PC-3 (cell line): ENCODE measurements at regions not wholly inside any gene's neighbourhood (a gene's known extent, or its start where the extent isn't known, plus 50 kb on each side); places are given as distances from the start of the nearest gene placed in this dataset.

Source experiments
- ATAC-seq: fragments of 200-7000 bp; cut with Tn5 transposase; 2 replicates; pipeline ENCODE4 v1.9.1; 2020; ENCODE audit warnings: mild to moderate bottlenecking, moderate library complexity
- BruUV-seq: library from RNA; stranded (reverse); fragments of 400-500 nt; replicated peaks from 2 replicates; lab custom pipeline; 2021; lab: Mats Ljungman, UMichigan
- CTCF ChIA-PET: fragments of 300-600 bp; sonication (Branson Sonifier 250); formaldehyde crosslinking; loops from one replicate; lab custom pipeline; 2022; ENCODE audit warnings: antibody characterized with exemption; lab: Charles Lee
- POLR2A ChIA-PET: fragments of 300-600 bp; sonication (Branson Sonifier 250); formaldehyde crosslinking; loops from one replicate; lab custom pipeline; 2022; ENCODE audit warnings: antibody characterized with exemption; ENCODE audit not compliant: unreplicated experiment; lab: Charles Lee
- DNase-seq: peaks from one replicate; pipeline ENCODE4 v3.0.0-alpha.2; 2015
- H2AFZ ChIP-seq: fragments of 300-600 bp; sonication (generic); 2 replicates; pipeline ENCODE4 v1.6.0; 2016; ENCODE audit warnings: antibody characterized with exemption, low read length
- H3F3A ChIP-seq: fragments of 300-600 bp; sonication (generic); one replicate; pipeline ENCODE4 v1.6.0; 2017; ENCODE audit warnings: antibody characterized with exemption, low read length, control low read depth, mild to moderate bottlenecking; ENCODE audit not compliant: unreplicated experiment
- H3K27ac ChIP-seq: fragments of 300-600 bp; sonication (generic); 2 replicates; pipeline ENCODE4 v1.5.1; 2016; ENCODE audit warnings: mild to moderate bottlenecking, low read length
- H3K27me3 ChIP-seq: fragments of 300-600 bp; sonication (generic); 2 replicates; pipeline ENCODE4 v1.6.1; 2016; ENCODE audit warnings: low read length, mixed read lengths
- H3K36me3 ChIP-seq: fragments of 300-600 bp; sonication (generic); 2 replicates; pipeline ENCODE4 v1.6.1; 2016; ENCODE audit warnings: low read depth, mixed run types, low read length, mixed read lengths
- H3K4me1 ChIP-seq: fragments of 300-600 bp; sonication (generic); 2 replicates; pipeline ENCODE4 v1.5.1; 2016; ENCODE audit warnings: low read length; ENCODE audit not compliant: insufficient read depth
- H3K4me2 ChIP-seq: fragments of 300-600 bp; sonication (generic); 2 replicates; pipeline ENCODE4 v1.6.0; 2016; ENCODE audit warnings: low read length
- H3K4me3 ChIP-seq: fragments of 300-600 bp; sonication (generic); 2 replicates; pipeline ENCODE4 v1.5.1; 2016; ENCODE audit warnings: mild to moderate bottlenecking, low read length, mixed read lengths
- H3K79me2 ChIP-seq: fragments of 300-600 bp; sonication (generic); 2 replicates; pipeline ENCODE4 v1.6.1; 2017; ENCODE audit warnings: low read length, mixed read lengths
- H3K9ac ChIP-seq: fragments of 300-600 bp; sonication (generic); 2 replicates; pipeline ENCODE4 v1.6.0; 2016; ENCODE audit warnings: mild to moderate bottlenecking, low read length
- H3K9me2 ChIP-seq: fragments of 300-600 bp; sonication (generic); replicated peaks from 2 replicates; pipeline ENCODE4 v1.6.1; 2016; ENCODE audit warnings: mixed run types, low read length, mixed read lengths
- H3K9me3 ChIP-seq: fragments of 300-600 bp; sonication (generic); 2 replicates; pipeline ENCODE4 v1.6.1; 2016; ENCODE audit warnings: low read length, mixed read lengths
- H4K20me1 ChIP-seq: fragments of 300-600 bp; sonication (generic); 2 replicates; pipeline ENCODE4 v1.6.1; 2016; ENCODE audit warnings: low read length, mixed read lengths
- EZH2 ChIP-seq: fragments of 300-600 bp; sonication (generic); IDR thresholded peaks from one replicate; pipeline ENCODE4 v1.6.1; 2017; ENCODE audit warnings: antibody characterized with exemption, mild to moderate bottlenecking, low read length; ENCODE audit not compliant: unreplicated experiment
- EZH2phosphoT487 ChIP-seq: fragments of 300-600 bp; sonication (generic); IDR thresholded peaks from 2 replicates; pipeline ENCODE4 v1.6.1; 2018; ENCODE audit warnings: mild to moderate bottlenecking, antibody characterized with exemption, low read length, borderline replicate concordance
- intact Hi-C: fragments of 100-400 bp; cut with micrococcal nuclease; formaldehyde crosslinking; loops from 2 replicates; pipeline ENCODE4 v1.9.0; 2023
- TF ChIP-seq, protein P1 (sequence below): fragments of 300-600 bp; sonication (generic); conservative IDR thresholded peaks from 2 replicates; pipeline ENCODE4 v1.5.1; 2017; ENCODE audit warnings: antibody characterized with exemption, low read depth, mild to moderate bottlenecking, low read length

DNA sequence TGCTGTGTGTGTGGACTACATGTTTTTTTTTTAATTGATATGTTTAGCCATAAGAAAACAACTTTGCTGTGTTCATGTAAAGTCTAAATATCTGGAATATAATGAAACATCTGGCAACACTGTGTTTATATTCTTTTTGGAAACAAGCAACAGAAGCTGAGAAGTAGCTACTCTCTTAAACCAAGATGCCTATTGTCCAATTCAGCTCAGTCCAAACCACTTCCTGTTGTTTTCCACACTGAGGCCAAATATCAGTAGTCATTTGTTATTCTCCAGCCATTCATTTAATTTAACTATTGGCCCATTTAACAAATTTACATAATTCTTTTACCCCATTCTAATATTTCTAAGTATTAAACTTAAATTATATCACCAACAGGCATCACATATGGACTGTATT, 903.0 kb upstream of the SLIT2 start:
- Histone ChIP-seq H3K9me3 (no peaks in the 10 kb centered on the region), H3K27me3 (no peaks in the 10 kb centered on the region), H3K36me3 (no peaks in the 10 kb centered on the region), H3K4me3 (no peak overlapping the region), H3K9ac (no peak overlapping the region), H2AFZ (no peak overlapping the region), H3F3A (no peaks in the 10 kb centered on the region), H4K20me1 (no peaks in the 10 kb centered on the region), H3K79me2 (no peaks in the 10 kb centered on the region), H3K9me2 (no peaks in the 10 kb centered on the region), H3K4me2 (no peak overlapping the region), H3K4me1 (no peaks in the 10 kb centered on the region), H3K27ac (no peak overlapping the region)
- intact Hi-C loops = no loop called here
- DNase-seq (no peak), ATAC-seq (no peak)
- ChIA-PET POLR2A (no interaction called here), CTCF (no interaction called here)
- no TSS peak for BruUV-seq
- no peak for TF ChIP-seq EZH2phosphoT487
- TF ChIP-seq, protein P1, sequence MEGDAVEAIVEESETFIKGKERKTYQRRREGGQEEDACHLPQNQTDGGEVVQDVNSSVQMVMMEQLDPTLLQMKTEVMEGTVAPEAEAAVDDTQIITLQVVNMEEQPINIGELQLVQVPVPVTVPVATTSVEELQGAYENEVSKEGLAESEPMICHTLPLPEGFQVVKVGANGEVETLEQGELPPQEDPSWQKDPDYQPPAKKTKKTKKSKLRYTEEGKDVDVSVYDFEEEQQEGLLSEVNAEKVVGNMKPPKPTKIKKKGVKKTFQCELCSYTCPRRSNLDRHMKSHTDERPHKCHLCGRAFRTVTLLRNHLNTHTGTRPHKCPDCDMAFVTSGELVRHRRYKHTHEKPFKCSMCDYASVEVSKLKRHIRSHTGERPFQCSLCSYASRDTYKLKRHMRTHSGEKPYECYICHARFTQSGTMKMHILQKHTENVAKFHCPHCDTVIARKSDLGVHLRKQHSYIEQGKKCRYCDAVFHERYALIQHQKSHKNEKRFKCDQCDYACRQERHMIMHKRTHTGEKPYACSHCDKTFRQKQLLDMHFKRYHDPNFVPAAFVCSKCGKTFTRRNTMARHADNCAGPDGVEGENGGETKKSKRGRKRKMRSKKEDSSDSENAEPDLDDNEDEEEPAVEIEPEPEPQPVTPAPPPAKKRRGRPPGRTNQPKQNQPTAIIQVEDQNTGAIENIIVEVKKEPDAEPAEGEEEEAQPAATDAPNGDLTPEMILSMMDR = no peak
- TF ChIP-seq EZH2 = no peak

DNA sequence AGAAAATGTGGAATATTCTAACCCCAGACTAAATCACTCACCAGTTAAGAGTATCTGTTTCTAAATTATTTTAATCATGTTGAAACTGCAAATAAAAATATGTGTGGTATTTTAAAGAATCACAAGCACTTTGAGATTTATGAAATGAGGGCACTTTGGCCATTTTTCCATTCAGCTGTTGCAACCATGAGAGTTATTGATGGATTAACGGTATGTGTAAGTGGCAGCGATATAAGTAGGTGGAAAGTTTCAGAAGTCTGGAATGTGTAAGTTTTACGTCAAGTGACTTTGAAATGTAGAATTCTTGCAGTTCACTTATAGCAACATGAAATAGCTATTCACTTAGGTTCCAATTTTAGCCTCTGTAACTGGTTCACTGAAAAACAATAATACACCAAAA, 905.1 kb upstream of the SLIT2 start:
- no peak for TF ChIP-seq EZH2
- TF ChIP-seq, protein P1 = no peak
- no peak for TF ChIP-seq EZH2phosphoT487
- BruUV-seq = no TSS peak
- no peak overlapping the region for H3K27ac ChIP-seq

DNA sequence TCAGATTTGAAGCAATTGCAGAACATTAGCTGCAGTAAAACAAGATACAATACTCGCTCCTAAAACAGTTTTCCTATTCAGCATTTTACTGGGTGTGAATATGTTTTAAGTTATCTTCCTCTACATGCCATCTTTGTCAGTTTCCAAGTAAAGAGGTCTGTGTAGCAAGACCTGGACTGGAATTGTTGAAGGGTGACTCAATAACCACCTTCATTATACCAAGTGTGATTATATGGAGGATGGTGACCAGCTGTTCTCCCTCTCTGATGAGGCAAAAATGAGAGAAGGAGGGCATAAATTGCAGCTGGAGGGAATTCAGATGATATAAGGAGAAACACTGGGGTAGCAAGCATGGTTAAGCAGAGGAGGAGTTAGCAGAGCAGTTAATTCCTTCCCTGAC, 922.1 kb upstream of the SLIT2 start:
- Histone ChIP-seq H2AFZ (no peak overlapping the region), H4K20me1 (no peaks in the 10 kb centered on the region), H3K4me1 (no peaks in the 10 kb centered on the region), H3K27ac (no peak overlapping the region), H3K4me3 (no peak overlapping the region), H3K9ac (no peak overlapping the region), H3K4me2 (no peak overlapping the region), H3K9me2 (no peaks in the 10 kb centered on the region), H3K27me3 (no peaks in the 10 kb centered on the region), H3K36me3 (no peaks in the 10 kb centered on the region), H3F3A (no peaks in the 10 kb centered on the region), H3K79me2 (no peaks in the 10 kb centered on the region), H3K9me3 (no peaks in the 10 kb centered on the region)
- intact Hi-C loops = no loop called here
- DNase-seq = no peak
- POLR2A ChIA-PET = no interaction called here
- no TSS peak for BruUV-seq
- no peak for ATAC-seq
- CTCF ChIA-PET = no interaction called here
- no peak for TF ChIP-seq EZH2
- no peak for TF ChIP-seq EZH2phosphoT487
- TF ChIP-seq, protein P1 = no peak

More for the DNA sequence above, 905.1 kb upstream of the SLIT2 start:
- Histone ChIP-seq H4K20me1 (no peaks in the 10 kb centered on the region), H3K36me3 (no peaks in the 10 kb centered on the region), H3K4me3 (no peak overlapping the region), H3K9me3 (no peaks in the 10 kb centered on the region), H3K79me2 (no peaks in the 10 kb centered on the region), H3F3A (no peaks in the 10 kb centered on the region), H3K27me3 (no peaks in the 10 kb centered on the region), H3K4me2 (no peak overlapping the region), H3K9ac (no peak overlapping the region), H3K9me2 (no peaks in the 10 kb centered on the region), H3K4me1 (no peaks in the 10 kb centered on the region), H2AFZ (no peak overlapping the region)
- CTCF ChIA-PET = no interaction called here
- DNase-seq (no peak), ATAC-seq (no peak)
- intact Hi-C loops = no loop called here
- POLR2A ChIA-PET = no interaction called here
